DMS53 (cell line): ENCODE measurements at regions not wholly inside any gene's neighbourhood (a gene's known extent, or its start where the extent isn't known, plus 50 kb on each side); places are given as distances from the start of the nearest gene placed in this dataset.

Experiments used
- DNase-seq: peaks from one replicate; lab custom pipeline; 2025; lab: John Stamatoyannopoulos, UW

- no peak for DNase-seq
These were observed 472.8 kb downstream of the TMA16 start for GRCh38 chr4:163967263-163967662.

- no peak for DNase-seq
These were observed 473.2 kb downstream of the TMA16 start for GRCh38 chr4:163967710-163968109.

DNA sequence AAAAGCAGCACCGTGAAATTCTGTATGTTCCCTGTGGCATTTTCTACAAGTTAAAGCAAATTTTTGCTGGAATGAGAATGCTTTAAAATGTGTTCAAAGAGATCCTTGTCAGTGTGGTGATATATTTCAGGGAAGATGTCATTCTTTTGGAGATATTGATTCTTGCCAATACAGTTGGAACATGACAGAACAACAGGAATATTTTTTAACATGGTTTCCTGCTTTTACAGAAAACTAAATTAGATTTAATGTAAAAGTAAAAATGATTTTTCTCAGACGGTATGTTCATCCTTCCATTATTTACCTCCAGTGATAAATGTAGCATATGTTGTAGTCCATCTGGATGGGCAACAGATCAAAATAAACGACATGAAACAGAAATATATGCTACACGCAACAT lies 474.8 kb downstream of the TMA16 start:
- no peak for DNase-seq

DNA sequence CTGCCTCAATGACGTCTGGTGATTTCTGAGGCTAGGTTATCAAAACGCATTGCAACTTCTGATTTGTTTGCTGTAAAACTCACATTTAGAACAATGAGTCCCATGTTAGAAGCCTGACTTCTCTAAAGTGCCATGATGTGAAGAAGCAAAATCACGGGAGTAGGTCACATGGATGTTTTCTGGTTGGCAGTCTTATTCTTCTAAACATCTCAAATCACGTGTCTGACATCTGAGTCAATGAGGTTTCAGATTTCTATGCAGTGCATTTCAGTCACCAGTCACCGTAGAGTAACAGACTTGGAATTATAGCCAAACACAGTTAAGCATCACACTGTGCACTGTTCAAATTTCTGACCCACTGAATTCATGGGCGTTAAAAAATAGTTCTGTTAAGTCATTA lies 482.1 kb downstream of the TMA16 start:
- DNase-seq: no peak

DNA sequence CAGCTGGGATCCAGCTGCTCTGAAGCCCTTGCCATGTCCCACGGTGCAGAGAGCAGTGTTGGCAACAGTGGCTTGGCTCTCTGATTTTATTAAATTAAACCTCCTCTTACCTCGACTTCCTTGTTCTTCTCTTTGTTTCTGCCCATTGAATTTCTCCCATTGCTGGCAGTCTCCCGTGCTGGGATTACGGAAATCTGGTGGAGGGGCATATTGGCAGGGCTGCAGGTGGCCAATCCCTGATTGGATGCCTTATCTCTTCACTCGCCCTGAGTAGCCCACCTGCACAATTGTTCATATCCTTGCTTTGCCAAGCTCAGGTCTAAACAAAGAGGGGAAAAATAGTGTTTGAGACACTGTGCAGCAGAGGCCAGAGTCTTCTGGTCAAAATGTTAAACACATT lies 493.9 kb downstream of the TMA16 start:
- DNase-seq: no peak

DNA sequence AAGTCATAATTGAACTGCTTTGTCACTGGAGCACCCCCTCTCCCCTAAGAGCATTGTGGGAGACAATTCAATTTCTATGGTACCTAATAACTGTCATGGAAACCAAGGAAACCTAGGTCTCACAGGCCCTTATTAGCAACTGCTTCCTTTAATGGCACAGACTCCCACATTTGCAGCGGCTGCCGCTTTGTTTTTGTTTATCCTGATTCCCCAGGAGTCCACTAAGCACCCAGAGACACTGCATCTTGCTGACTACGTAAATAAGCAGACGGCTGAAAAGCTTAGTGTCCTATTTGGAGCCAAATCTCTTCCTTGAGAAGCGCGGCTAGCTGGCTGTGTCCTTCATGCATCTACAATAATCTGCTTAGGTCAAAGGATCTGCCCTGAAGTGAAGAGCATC lies 494.4 kb downstream of the TMA16 start:
- no peak for DNase-seq

DNA sequence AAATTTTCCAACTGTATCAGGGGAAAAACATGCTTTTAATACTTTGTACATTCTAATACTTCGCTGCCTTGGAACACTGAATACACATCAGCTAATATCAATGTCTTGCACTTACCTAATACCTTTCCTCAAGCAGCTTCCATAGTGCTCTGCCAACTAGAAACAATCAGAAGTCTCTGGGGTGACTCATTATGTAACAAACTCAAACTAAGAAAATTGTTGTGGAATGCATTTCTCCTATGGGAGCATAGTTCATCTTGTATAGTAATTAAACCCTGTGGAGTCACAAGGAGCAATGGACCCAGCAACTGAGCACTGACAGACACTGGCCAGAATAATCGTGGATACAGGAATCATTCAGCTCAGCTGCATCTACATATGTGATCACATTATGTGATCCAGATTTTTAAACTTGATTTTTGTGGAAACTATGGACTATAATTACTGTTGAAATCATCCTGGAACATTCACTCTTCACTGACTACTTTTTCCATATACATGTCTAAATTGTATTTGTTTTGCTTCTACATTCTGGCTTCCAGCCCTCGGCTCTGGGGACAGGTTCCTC lies 496.9 kb downstream of the TMA16 start:
- DNase-seq: no peak

- DNase-seq: no peak
These were observed 514.9 kb downstream of the TMA16 start for GRCh38 chr4:164009435-164009834.

DNA sequence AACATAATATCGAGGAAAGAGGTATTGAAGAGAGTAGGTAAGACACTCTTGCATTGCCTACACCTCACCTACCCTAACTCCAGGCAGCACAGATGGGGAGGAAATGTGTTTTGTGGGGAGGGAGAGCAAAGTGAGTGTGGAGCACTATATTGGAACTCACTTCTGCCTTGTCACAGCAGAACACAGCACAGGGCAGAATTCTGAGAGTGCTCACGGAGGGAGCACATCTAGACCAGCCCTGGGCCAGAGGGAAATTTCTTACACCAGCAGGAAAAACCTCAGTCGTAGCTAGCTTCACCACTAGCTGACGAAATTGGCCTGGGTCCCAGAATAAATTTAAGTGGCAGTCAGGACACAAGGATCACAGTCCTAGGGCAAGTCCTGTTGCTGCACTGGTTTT lies 517.3 kb downstream of the TMA16 start:
- peak; percentile 8 for DNase-seq

GRCh38 chr4:164012396-164013027 lies 518.0 kb downstream of the TMA16 start:
- DNase-seq: peak; percentile 70

GRCh38 chr4:164021947-164022346 lies 527.5 kb downstream of the TMA16 start:
- DNase-seq: no peak

DNA sequence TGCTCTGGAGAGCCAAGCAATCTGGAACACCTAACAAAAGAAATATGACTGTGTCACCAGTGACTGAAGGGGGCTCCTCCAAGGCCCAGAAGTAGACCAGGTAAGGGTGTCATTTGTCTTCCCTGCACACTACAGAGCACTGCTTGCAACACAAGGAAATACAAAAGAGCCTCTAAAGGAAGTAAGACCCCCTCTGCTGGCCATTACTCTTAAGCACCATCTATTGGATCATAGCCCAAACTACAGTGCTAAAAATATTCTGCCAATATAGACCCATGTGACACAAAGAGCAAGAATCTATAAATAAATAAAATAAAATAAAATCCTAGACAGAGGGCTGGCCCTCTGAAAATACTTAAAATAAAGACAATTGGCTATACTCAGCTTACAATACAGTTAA lies 528.7 kb downstream of the TMA16 start:
- peak; percentile 18 for DNase-seq

DNA sequence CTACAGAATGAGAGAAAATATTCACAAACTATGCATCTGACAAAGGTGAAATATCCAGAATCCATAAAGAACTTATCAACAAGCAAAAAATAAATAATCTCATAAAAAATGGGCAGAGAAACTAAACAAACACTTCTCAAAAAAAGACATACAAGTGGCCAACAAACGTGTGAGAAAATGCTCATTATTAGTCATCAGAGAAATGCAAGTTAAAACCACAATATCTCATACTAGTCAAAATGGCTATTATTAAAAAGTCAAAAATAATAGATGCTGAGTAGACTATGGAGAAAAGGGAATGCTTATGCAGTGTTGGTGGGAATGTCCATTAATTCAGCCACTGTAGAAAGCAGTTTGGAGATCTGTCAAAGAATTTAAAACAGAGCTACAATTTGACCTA lies 533.3 kb downstream of the TMA16 start:
- no peak for DNase-seq

GRCh38 chr4:164039482-164039881 lies 545.0 kb downstream of the TMA16 start:
- no peak for DNase-seq

GRCh38 chr4:164056426-164057142 lies 562.1 kb downstream of the TMA16 start:
- no peak for DNase-seq

DNA sequence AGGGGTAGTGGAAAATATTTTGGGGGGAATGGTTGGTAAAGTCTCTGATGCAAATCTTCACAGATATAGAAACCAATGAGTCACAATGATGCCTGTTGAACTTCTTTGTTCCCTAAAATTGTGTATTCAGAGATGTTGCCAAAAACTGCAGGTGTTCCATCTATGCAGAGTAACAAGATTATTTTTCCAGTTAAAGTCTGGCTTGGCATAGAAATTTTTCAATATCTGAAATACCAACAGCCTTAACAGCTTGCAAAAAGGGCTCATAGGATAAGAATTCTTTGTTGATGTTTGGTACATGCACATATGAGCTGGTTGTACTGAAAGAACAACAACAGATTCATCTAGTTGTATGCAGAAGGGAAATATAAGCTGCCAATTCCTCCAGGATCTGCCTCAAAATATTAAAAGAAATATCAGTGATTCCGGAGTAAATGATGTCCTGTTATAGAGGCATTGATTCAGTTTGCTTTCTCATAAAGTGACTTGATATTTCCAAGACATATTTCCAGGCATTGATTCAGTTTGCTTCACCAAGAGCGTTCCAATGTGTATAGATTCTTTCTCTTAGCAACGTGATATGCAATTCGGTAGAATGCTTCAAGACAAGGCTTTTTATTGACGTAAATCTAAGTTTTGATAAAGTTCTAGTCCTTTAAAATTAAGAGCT lies 564.4 kb downstream of the TMA16 start:
- DNase-seq: no peak

- no peak for DNase-seq
These were observed 566.0 kb downstream of the TMA16 start for GRCh38 chr4:164060456-164060855.

DNA sequence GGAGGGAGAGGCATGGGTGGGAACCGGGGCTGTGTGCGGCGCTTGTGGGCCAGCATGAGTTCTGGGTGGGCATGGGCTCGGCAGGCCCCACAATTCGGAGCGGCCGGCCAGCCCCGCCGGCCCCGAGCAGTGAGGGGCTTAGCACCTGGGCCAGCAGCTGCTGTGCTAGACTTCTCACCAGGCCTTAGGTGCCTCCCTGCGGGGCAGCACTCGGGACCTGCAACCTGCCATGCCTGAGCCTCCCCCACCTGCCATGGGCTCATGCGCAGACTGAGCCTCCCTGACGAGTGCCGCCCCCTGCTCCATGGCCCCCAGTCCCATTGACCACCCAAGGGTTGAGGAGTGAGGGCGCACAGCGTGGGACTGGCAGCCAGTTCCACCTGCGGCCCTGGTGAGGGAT lies 573.9 kb downstream of the TMA16 start:
- DNase-seq: no peak

DNA sequence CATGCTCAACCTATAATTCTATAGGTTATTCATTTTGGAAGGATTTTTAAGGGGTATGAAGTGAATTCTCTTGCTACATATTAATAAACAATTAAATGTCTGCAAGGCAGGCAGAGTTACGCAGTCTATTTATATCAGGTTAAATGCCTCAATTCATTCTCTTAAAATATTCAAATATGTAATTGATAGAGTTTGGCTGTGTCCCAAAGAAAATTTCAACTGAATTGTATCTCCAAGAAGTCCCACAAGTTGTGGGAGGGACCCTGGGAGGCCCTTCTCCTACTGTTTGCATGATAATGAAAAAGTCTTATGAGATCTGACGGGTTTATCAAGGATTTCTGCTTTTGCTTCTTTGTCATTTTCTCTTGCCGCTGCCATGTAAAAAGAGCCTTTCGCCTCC lies 576.1 kb downstream of the TMA16 start:
- no peak for DNase-seq

- DNase-seq: no peak
These were observed 586.9 kb downstream of the TMA16 start for GRCh38 chr4:164081371-164081770.

- no peak for DNase-seq
These were observed 587.3 kb downstream of the TMA16 start for GRCh38 chr4:164081801-164082200.

DNA sequence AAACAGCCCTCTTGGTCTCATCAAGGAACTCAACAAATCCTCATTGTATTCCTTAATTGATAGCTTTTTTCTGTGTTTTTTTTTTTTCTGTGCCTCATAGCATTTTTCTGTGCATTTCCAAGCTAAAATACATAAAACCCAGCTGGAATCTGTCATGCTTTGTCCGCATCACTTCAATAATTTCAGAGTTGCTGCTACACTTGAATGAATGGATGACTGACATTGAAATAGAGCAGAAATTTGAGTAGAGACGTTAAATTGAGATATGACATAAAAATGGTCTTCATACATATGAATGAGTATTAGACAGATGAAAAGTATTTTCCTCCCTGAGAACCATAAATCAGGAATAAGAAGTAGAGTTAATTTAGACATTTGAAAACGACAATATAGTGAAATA lies 593.2 kb downstream of the TMA16 start:
- no peak for DNase-seq
